H1 (cell line): ENCODE measurements at regions not wholly inside any gene's neighbourhood (a gene's known extent, or its start where the extent isn't known, plus 50 kb on each side); places are given as distances from the start of the nearest gene placed in this dataset.

Source experiments
- CTCF ChIA-PET: fragments of 300-600 bp; sonication (Branson Sonifier 250); formaldehyde crosslinking; loops from one replicate; lab custom pipeline; 2021; ENCODE audit not compliant: partially characterized antibody; lab: Charles Lee
- POLR2A ChIA-PET: fragments of 300-600 bp; sonication (Branson Sonifier 250); formaldehyde crosslinking; loops from one replicate; lab custom pipeline; 2021; ENCODE audit warnings: inconsistent platforms; ENCODE audit not compliant: partially characterized antibody; lab: Charles Lee
- DNase-seq, 2 experiments: peaks; one replicate each; pipeline versions ENCODE4 v3.0.0 to v3.0.0-alpha.2; 2010 to 2022; ENCODE audit warnings: low spot score in 2 of 2, low read depth in 1 of 2, mixed read lengths in 1 of 2
- FAIRE-seq: peaks from 2 replicates; lab custom pipeline; 2011; peaks lifted over from hg19 to GRCh38; lab: Jason Lieb, UNC
- H2AFZ ChIP-seq: 2 replicates; pipeline ENCODE4 v1.8.1; 2012; ENCODE audit warnings: low read length, inconsistent platforms
- H2AK5ac ChIP-seq: 2 replicates; pipeline ENCODE4 v1.6.1; 2013; ENCODE audit warnings: low read depth, low read length
- H2BK120ac ChIP-seq: replicated peaks from 2 replicates; pipeline ENCODE3; 2013; ENCODE audit warnings: low read depth, low read length, inconsistent platforms
- H2BK12ac ChIP-seq: 2 replicates; pipeline ENCODE4 v1.6.1; 2013; ENCODE audit warnings: low read depth, low read length
- H2BK15ac ChIP-seq: 2 replicates; pipeline ENCODE4 v1.6.1; 2013; ENCODE audit warnings: low read length
- H2BK20ac ChIP-seq: 2 replicates; pipeline ENCODE4 v1.6.1; 2013; ENCODE audit warnings: low read length
- H2BK5ac ChIP-seq: 2 replicates; pipeline ENCODE4 v1.6.1; 2013; ENCODE audit warnings: low read depth, low read length
- H3K14ac ChIP-seq: 2 replicates; pipeline ENCODE4 v1.6.1; 2013; ENCODE audit warnings: inconsistent platforms; ENCODE audit not compliant: insufficient read length
- H3K18ac ChIP-seq: 2 replicates; pipeline ENCODE4 v1.6.1; 2013; ENCODE audit warnings: low read length; ENCODE audit errors: extremely low read depth
- H3K23ac ChIP-seq: 2 replicates; pipeline ENCODE4 v1.6.1; 2013; ENCODE audit warnings: inconsistent platforms; ENCODE audit not compliant: insufficient read length
- H3K23me2 ChIP-seq: 2 replicates; pipeline ENCODE4 v1.6.1; 2013; ENCODE audit warnings: low read depth, low read length
- H3K27ac ChIP-seq: 2 replicates; pipeline ENCODE4 v1.6.1; 2011; ENCODE audit warnings: low read depth, low read length, inconsistent platforms
- H3K27me3 ChIP-seq, 4 experiments: replicated peaks in 1 of 4; 1 replicate in 1 of 4; 2 replicates in 3 of 4; pipeline versions ENCODE4 v1.6.1 to v1.8.1; 2011 to 2013; ENCODE audit warnings: low read length in 3 of 4, mild to moderate bottlenecking in 3 of 4, inconsistent platforms in 2 of 4, mixed read lengths in 2 of 4, moderate library complexity in 1 of 4; ENCODE audit not compliant: control insufficient read depth in 3 of 4, insufficient read depth in 3 of 4; ENCODE audit errors: extremely low read depth in 1 of 4
- H3K36me3 ChIP-seq, 4 experiments: 2 replicates each; pipeline versions ENCODE4 v1.6.1 to v1.8.1; 2011 to 2013; ENCODE audit warnings: mild to moderate bottlenecking in 4 of 4, low read length in 3 of 4, moderate library complexity in 2 of 4, control low read depth in 1 of 4, inconsistent platforms in 1 of 4; ENCODE audit not compliant: insufficient read depth in 4 of 4, control insufficient read depth in 2 of 4
- H3K4ac ChIP-seq: replicated peaks from 2 replicates; pipeline ENCODE3; 2013; ENCODE audit warnings: low read length, low read depth, mixed read lengths, inconsistent platforms; ENCODE audit not compliant: insufficient read length
- H3K4me1 ChIP-seq, 4 experiments: replicated peaks in 1 of 4; 1 replicate in 1 of 4; 2 replicates in 3 of 4; pipeline versions ENCODE4 v1.6.1 to v1.8.1; 2011 to 2013; ENCODE audit warnings: low read length in 3 of 4, inconsistent platforms in 2 of 4, mixed read lengths in 1 of 4; ENCODE audit not compliant: insufficient read depth in 4 of 4, control insufficient read depth in 3 of 4
- H3K4me2 ChIP-seq, 2 experiments: 2 replicates each; pipeline versions ENCODE4 v1.6.1 to v1.8.1; 2011 to 2013; ENCODE audit warnings: low read depth in 2 of 2, low read length in 2 of 2, control low read depth in 1 of 2, inconsistent platforms in 1 of 2, mild to moderate bottlenecking in 1 of 2; ENCODE audit not compliant: insufficient read depth in 1 of 2
- H3K4me3 ChIP-seq, 4 experiments: fragments of 200-600, 300-600 bp in 1 of 4; sonication (generic), shearing (Covaris generic), sonication (Bioruptor Twin) in 1 of 4; 2 replicates each; pipeline versions ENCODE4 v1.5.1 to v1.8.1; 2011 to 2016; ENCODE audit warnings: low read length in 4 of 4, low read depth in 3 of 4, control low read depth in 2 of 4, inconsistent platforms in 2 of 4, mild to moderate bottlenecking in 2 of 4, mixed read lengths in 1 of 4, moderate library complexity in 1 of 4; ENCODE audit not compliant: insufficient read depth in 2 of 4; ENCODE audit errors: extremely low read depth in 1 of 4
- H3K56ac ChIP-seq: replicated peaks from 2 replicates; pipeline ENCODE3; 2013; ENCODE audit warnings: low read depth, mild to moderate bottlenecking, mixed read lengths, low read length, inconsistent platforms; ENCODE audit not compliant: insufficient read length
- H3K79me1 ChIP-seq: 2 replicates; pipeline ENCODE4 v1.6.1; 2013; ENCODE audit warnings: low read depth, low read length, control low read depth
- H3K79me2 ChIP-seq, 2 experiments: 2 replicates each; pipeline versions ENCODE4 v1.6.1 to v1.8.1; 2012 to 2013; ENCODE audit warnings: low read length in 2 of 2, mild to moderate bottlenecking in 2 of 2, inconsistent platforms in 1 of 2; ENCODE audit not compliant: insufficient read depth in 2 of 2, control insufficient read depth in 1 of 2
- H3K9ac ChIP-seq, 4 experiments: replicated peaks in 1 of 4; 1 replicate in 1 of 4; 2 replicates in 3 of 4; pipeline versions ENCODE4 v1.6.1 to v1.8.1; 2011 to 2013; ENCODE audit warnings: low read depth in 3 of 4, low read length in 3 of 4, control low read depth in 2 of 4, mild to moderate bottlenecking in 2 of 4, moderate library complexity in 2 of 4, inconsistent platforms in 1 of 4; ENCODE audit errors: extremely low read depth in 1 of 4
- H3K9me3 ChIP-seq, 2 experiments: 2 replicates each; pipeline versions ENCODE4 v1.6.1 to v1.8.1; 2012 to 2013; ENCODE audit warnings: mild to moderate bottlenecking in 2 of 2, moderate library complexity in 2 of 2, control low read depth in 1 of 2, inconsistent platforms in 1 of 2, low read depth in 1 of 2, low read length in 1 of 2, mixed read lengths in 1 of 2; ENCODE audit not compliant: insufficient read depth in 2 of 2
- H4K20me1 ChIP-seq, 2 experiments: replicated peaks in 1 of 2; 2 replicates each; pipeline versions ENCODE3 to v1.8.1; 2011 to 2013; ENCODE audit warnings: inconsistent platforms in 2 of 2, low read length in 2 of 2, mild to moderate bottlenecking in 1 of 2; ENCODE audit not compliant: insufficient read depth in 2 of 2, control insufficient read depth in 1 of 2
- H4K5ac ChIP-seq: 2 replicates; pipeline ENCODE4 v1.6.1; 2013; ENCODE audit warnings: low read length, low read depth, mixed read lengths, inconsistent platforms; ENCODE audit not compliant: insufficient read length
- H4K8ac ChIP-seq: 2 replicates; pipeline ENCODE4 v1.8.0; 2013; ENCODE audit warnings: mild to moderate bottlenecking, moderate library complexity, low read length, inconsistent platforms; ENCODE audit not compliant: insufficient read depth; ENCODE audit errors: extremely low read depth
- H4K91ac ChIP-seq: replicated peaks from 2 replicates; pipeline ENCODE3; 2013; ENCODE audit warnings: low read length, mixed read lengths, inconsistent platforms; ENCODE audit not compliant: insufficient read length
- BRCA1 ChIP-seq: IDR thresholded peaks from 2 replicates; pipeline ENCODE4 v1.6.1; 2012; ENCODE audit warnings: low read depth, low read length, improper control_type of control experiment
- CBX5 ChIP-seq: fragments of 300-800, 300-1000 bp; sonication (generic); IDR thresholded peaks from 2 replicates; pipeline ENCODE4 v1.7.1; 2016; ENCODE audit warnings: antibody characterized with exemption, low read length, low read depth
- EZH2 ChIP-seq: fragments of 200-600 bp; sonication (generic); IDR thresholded peaks from 2 replicates; pipeline ENCODE4 v1.7.1; 2012; ENCODE audit warnings: low read depth, mild to moderate bottlenecking, moderate library complexity, low read length, inconsistent platforms; ENCODE audit not compliant: severe bottlenecking
- GABPA ChIP-seq: IDR thresholded peaks from 2 replicates; pipeline ENCODE4 v1.6.1; 2011; ENCODE audit warnings: mild to moderate bottlenecking, low read length, moderate library complexity, borderline replicate concordance; ENCODE audit not compliant: insufficient read depth
- KDM1A ChIP-seq: fragments of 200-600, 300-600 bp; sonication (generic); IDR thresholded peaks from 2 replicates; pipeline ENCODE4 v1.7.1; 2016; ENCODE audit warnings: mild to moderate bottlenecking, low read length, borderline replicate concordance
- KDM4A ChIP-seq: IDR thresholded peaks from one replicate; pipeline ENCODE4 v1.7.1; 2012; ENCODE audit warnings: low read depth, mild to moderate bottlenecking, moderate library complexity, low read length, inconsistent platforms; ENCODE audit not compliant: severe bottlenecking
- NRF1 ChIP-seq: IDR thresholded peaks from 2 replicates; pipeline ENCODE4 v1.6.1; 2011; ENCODE audit warnings: mild to moderate bottlenecking, low read depth, low read length, improper control_type of control experiment
- POLR2AphosphoS5 ChIP-seq: IDR thresholded peaks from 2 replicates; pipeline ENCODE4 v1.6.1; 2011; ENCODE audit warnings: low read depth, low read length
- RFX5 ChIP-seq: IDR thresholded peaks from 2 replicates; pipeline ENCODE4 v1.6.1; 2011; ENCODE audit warnings: low read depth, low read length, improper control_type of control experiment, borderline replicate concordance
- SAP30 ChIP-seq: fragments of 300-600 bp; sonication (generic); IDR thresholded peaks from 2 replicates; pipeline ENCODE4 v1.7.1; 2012; ENCODE audit warnings: low read length, moderate library complexity, mild to moderate bottlenecking, inconsistent platforms; ENCODE audit not compliant: insufficient read depth, insufficient replicate concordance
- WGBS, 2 experiments: shearing (Covaris generic) in 1 of 2; methylation state at CpG; one replicate each; pipeline versions ENCODE4 v1.1.6 to v1.1.7; 2013 to 2015; ENCODE audit warnings: low lambda C conversion rate in 2 of 2, mixed read lengths in 2 of 2, inconsistent platforms in 1 of 2, low coverage in 1 of 2, missing lambda C conversion rate in 1 of 2; ENCODE audit not compliant: insufficient replicate concordance in 2 of 2, insufficient coverage in 1 of 2, insufficient read length in 1 of 2; ENCODE audit errors: extremely low coverage in 1 of 2, missing lambda C conversion rate in 1 of 2; 5-methylcytosine and 5-hydroxymethylcytosine counted together

DNA sequence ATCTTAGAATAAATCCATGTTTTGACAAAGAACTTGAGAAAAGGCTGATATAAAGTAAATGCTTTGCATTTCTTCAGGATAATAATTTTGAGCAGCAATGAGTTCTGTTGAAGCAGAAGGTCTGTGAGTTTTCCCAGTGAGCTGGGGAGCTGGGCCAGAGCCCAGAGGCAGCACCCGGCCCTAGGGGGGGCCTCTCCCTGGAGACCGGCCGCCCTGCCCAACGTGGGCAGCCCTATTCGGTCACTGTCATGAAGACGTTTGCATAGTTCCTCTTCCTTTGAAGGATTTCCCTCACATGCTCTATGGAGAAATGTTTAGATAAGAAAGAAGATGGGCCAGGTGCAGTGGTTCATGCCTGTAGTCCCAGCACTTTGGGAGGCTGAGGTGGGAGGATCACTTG is 404.8 kb downstream of the THBS2 start:
- H3K23ac ChIP-seq: no peak overlapping the region
- H3K27ac ChIP-seq: no peak overlapping the region
- no peak overlapping the region for H2BK12ac ChIP-seq
- H3K9me3 ChIP-seq: peaks cover 0 to 3% of the 10 kb centered on the region in 2 experiments; a peak in 1 of 4 replicates
- H3K14ac ChIP-seq: no peak overlapping the region
- no peak overlapping the region for H3K4me2 ChIP-seq
- 84% methylated on average over 6 of the region's 6 CpGs; no CpG with 5 or more reads in 1 of the 2 experiments for WGBS, 2 experiments
- no peak overlapping the region for H2AFZ ChIP-seq
- DNase-seq (no peak), FAIRE-seq (no peak)
- no peak overlapping the region for H3K18ac ChIP-seq
- no peak overlapping the region for H2BK20ac ChIP-seq
- H2AK5ac ChIP-seq: no peak overlapping the region
- no peaks in the 10 kb centered on the region for H3K79me1 ChIP-seq
- POLR2A ChIA-PET: no interaction called here
- H2BK5ac ChIP-seq: no peak overlapping the region
- no peak overlapping the region for H3K56ac ChIP-seq
- no peak overlapping the region for H4K5ac ChIP-seq
- H3K4me3 ChIP-seq: no peak overlapping the region
- no peak overlapping the region for H2BK120ac ChIP-seq
- no peaks in the 10 kb centered on the region for H3K79me2 ChIP-seq
- H3K23me2 ChIP-seq: no peaks in the 10 kb centered on the region
- no peak for TF ChIP-seq RFX5
- TF ChIP-seq KDM1A: no peak
- TF ChIP-seq CBX5: no peak
- TF ChIP-seq KDM4A: no peak
- TF ChIP-seq SAP30: no peak
- TF ChIP-seq GABPA: no peak
- TF ChIP-seq BRCA1: no peak
- TF ChIP-seq NRF1: no peak
- TF ChIP-seq EZH2: no peak
- TF ChIP-seq POLR2AphosphoS5: no peak
- TF ChIP-seq, all 59 proteins: peak for 0
- H3K4me1 ChIP-seq: no peaks in the 10 kb centered on the region
- no peak overlapping the region for H3K4ac ChIP-seq
- H4K20me1 ChIP-seq: no peaks in the 10 kb centered on the region
- no peak overlapping the region for H4K8ac ChIP-seq
- no peaks in the 10 kb centered on the region for H3K36me3 ChIP-seq
- H2BK15ac ChIP-seq: no peak overlapping the region
- no peak overlapping the region for H4K91ac ChIP-seq
- no peaks in the 10 kb centered on the region for H3K27me3 ChIP-seq
- CTCF ChIA-PET: no interaction called here
- no peak overlapping the region for H3K9ac ChIP-seq
